Stimulated activated CD4-positive, alpha-beta T cell treated with anti-CD3 and anti-CD28 coated beads, Interleukin-1b, Interleukin-23, amount 100 ng/mL, for 1 hour (primary cell): ENCODE measurements at regions not wholly inside any gene's neighbourhood (a gene's known extent, or its start where the extent isn't known, plus 50 kb on each side); places are given as distances from the start of the nearest gene placed in this dataset.
"Not testable (repeated sequence)": the region's sequence is repeated elsewhere in the genome, so short reads cannot be mapped to it uniquely, and the experiment has no call there.

ENCODE experiments used
- DNase-seq, 2 donors: peaks; one replicate each; pipeline ENCODE4 v3.0.0-alpha.2; 2020; ENCODE audit warnings: low read depth in 2 of 2

DNA sequence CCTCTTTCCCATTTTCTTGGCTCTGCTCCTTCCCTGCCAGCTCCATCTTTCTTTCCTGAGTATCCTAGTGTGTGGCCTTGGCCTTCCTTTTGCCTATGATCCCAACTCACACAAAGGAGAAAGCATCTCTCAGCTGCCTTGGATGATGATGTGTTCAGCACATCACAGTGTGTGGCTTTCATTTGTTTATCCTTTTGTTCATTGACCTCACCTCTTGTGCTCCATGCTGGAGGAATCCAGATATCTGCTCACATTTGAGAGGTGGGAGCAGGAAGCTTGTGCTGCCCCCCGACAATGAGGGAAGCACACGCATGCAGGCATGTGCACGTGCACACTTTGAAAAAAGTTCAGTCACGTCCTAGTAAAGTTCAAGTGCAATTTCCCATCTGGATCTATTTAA, 131.0 kb downstream of the SMIM20 start:
- DNase-seq, result no peak

DNA sequence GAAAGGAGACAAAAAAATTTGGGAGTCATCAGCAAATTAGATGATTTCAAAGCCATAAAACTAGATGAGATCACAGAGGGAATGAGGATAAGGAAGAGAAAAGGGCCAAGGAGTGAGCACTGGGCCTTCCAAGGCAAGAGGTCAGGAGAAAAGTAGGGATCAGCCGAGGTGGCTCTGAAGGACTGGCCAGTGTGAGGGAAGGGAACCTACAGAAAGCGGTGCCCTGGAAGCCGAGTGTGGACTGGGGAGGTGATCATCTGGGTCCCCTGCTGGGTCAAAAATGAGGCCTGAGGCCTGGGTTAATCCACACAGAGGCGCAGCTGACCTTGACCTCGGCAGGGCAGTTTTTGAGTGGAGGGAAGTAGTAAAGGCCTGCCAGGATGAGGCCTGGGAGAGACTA, 133.8 kb downstream of the SMIM20 start:
- DNase-seq, result no peak

DNA sequence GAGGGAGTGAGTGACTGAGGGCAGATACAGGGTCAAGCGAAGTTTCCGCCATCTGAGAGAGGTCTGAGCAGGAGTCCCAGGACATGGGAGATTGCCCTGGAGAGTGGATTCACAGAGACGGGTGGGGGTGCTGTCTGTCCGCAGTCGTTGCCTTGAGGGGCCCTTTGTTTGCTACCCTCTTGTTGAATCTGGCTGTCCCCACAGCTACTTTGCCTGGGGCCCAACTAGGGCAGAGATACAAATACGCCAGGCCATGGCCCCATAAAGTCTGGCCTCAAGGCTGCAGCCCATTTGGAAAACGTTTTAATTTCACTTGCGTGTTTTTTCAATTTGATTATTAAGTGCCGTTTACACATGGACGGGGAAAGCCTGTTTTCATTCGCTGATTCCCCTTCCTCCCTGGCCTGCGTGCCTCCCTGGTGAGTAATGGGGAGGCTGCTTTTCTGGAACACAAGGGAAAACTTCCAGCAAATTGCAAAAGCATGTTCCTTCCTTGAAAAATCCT, 134.4 kb downstream of the SMIM20 start:
- no peak for DNase-seq

DNA sequence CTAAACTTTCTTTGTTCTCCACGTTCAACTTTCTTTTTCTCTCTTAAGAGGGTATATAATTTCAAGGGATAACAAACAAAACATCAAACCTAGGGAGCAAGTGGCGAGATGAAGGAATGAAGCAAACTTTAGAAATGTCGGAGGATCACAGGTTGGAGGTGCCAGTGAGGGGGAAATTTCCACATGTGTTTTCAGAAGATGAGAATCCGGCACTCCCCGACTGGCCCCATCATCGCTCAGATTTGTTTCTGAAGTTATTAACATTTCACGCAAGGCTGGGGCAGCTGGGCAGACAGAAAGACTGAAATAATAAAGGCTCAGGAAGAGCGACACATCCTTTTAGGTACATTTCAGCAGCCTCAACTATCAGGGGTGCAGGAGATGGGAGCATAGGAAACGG, 134.9 kb downstream of the SMIM20 start:
- DNase-seq, result no peak

DNA sequence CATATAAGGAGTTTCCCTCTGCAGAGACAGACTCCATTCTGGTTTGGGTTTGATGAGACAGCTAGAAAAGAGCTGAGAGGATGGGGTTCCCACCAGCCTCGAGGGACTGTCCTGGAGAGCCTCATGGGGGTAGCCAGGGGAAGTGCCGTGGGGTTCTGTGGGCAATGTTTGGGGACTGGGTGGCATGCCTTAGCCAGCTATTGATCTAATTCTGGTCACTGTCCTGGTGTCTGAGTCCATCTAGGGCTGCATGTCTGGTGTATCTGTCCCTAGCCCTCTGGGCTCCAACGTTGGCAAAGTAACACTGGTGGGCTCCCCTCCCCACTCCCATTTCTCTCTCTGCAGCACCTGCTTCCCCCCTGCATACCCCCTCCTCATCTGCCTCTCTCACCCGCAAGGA, 135.4 kb downstream of the SMIM20 start:
- no peak for DNase-seq

DNA sequence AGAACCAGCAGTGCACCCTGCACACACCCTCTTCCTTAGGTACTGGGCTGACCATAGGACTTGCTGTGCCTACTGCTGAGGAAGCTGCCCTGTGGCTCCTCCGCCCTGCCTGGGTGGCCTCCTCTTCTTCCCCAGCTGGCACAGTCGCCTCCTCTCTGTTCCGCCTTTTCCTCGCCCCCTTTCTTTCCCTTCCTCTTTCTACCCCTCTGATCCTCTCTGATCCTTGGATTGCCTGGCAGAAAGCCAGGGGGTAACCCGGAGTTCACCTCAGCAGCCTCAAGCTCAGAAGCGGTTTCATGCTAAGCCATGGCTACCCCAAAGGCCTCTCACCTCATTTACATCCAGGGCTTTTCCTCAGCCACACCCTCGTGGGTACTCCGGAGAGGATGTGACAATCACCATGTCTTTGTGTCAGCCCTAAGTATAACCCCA, 136.2 kb downstream of the SMIM20 start:
- DNase-seq, result no peak

DNA sequence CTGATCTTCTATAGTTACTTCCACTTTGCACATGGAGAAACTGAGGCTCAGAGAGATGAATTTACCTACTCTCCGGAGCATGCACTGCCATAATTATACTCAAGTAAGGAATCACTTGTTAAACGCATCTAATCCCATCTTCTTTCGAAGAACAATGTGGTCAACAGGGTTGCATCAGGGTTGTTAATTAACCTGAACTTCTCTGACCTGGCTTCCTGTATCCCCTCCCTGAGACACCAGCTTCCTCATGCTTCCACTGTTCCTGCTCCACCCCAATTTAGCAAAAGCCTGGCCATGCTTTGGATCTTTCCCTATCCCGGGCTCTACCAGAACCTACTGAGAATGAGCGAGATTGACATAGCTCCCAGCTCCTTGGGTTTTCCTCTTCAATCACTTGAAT, 136.7 kb downstream of the SMIM20 start:
- DNase-seq, result no peak

DNA sequence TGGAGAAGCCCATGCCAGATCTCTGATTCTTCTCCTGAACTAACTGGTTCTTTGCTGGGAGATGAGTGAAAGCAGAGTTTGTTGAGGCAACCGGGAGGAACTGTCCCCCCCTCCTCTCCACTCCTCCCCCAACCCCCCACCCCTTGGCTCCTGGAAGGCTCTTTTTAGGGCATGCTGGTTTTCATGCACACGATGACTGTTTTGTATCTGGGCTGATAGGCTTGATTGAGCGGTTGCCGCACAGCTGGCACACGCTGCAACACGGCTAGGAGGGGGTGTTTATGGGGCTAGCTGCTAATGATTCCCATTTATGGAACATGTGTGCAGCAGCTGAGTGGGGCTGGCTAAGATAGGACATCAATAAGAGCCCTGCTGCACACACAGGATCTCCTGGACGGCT, 137.2 kb downstream of the SMIM20 start:
- no peak for DNase-seq

DNA sequence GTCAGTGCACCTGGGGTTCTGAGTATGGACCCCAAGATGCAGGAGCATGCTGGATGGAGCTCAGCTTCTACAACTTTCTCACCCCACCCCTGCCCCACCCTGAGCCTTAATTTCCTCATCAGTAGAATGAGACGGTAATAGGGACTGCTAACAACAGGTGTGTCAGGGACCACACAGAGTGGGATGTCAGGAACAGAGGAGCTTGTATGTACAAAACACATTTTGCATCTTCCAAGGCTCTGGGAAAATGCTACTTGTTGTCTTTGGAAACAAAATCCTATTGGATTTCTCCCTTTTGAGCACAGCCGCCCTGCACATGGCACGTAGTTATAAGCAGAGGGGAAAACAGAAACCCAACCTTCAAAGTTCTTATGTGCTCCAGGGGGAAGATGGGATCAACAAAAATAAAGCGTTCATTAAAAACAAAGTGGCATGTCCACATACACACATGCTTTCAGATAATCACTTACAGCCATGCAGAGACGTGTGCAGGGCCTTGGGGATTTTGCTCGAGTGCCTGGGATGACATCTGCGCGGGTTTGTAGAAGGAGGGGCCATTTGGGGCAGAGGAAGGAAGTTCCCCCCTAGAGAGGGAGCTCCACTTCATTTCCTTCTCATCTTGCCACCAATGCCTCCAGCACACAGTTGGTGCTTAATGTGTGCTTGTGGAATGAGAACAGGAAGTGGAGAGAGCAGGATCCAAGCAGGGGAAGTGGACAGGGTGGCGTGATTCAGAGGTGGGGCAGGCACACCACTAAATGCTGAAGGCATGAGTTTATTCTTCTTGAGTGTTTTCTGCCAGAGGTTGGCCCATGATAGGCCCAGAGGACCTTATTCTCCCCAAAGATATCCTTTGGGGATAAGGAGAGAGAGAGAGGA, 138.9 kb downstream of the SMIM20 start:
- DNase-seq, result no peak

DNA sequence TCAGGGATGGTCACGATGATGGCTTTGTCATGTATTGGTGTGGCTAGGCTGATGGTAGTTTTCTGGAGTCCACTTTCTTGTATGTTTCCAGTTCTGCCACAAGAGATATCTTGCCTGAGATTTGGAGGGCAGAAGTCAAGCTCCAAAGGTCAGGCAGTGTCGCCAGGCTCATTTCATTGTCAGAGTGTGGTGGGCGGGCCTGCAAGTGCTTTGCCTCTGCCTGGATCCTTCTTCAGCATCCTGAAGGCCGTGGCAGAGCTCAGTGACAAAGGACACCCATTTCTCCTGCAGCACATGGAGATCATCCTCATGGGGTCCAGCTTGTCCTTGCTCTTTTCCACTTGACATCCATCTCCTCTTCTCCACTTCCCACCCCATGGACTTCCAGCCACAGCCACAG, 139.7 kb downstream of the SMIM20 start:
- no peak for DNase-seq

DNA sequence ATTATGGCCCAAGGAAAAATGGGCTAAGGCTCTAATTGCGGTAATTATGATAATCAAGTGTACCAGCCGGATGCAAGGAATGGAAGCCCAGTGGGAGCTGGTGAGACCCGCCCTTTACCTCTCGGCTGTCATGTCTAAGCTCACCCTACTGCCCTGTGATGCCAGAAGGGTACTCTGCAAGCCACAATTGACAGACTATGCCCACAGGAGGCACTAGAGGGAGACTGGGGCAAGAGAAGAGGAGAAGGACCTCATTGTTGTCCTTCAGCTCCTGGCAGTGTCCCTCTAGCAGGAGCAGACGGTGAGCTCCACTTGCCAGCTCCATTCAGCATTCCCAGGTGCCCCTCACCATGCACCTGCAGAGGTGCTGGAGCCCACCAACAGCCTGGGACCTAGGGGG, 141.8 kb downstream of the SMIM20 start:
- no peak for DNase-seq

DNA sequence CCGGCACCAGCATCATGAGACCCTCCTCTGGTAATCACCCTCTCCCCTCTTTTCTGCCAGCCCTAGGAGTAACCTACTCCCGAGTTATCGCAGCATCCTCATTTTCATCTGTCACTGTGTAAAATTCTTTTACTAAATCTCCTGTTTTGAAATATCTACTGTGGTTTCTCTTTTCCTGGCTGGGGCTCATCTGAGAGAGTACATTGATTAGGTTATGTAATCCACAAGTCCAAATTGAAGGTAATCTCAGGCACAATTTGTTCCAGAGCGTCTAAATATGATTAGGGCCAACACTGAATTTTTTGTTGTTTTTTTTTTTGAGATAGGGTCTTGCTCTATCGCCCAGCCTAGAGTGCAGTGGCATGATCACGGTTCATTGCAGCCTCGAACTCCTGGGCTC, 142.4 kb downstream of the SMIM20 start:
- no peak for DNase-seq

DNA sequence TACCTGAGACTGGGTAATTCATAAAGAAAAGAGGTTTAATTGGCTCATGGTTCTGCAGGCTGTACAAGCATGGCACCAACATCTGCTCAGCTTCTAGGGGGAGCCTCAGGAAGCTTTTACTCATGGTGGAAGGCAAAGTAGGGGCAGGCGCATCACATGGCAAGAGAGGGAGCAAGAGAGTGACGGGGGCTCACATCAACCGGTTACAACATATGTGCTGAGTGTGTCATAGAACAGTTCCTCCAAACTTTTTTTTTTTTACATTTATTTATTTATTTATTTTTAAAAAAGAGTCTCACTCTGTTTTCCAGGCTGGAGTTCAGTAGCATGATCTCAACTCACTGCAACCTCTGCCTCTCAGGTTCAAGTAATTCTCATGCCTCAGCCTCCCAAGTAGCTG, 143.8 kb downstream of the SMIM20 start:
- DNase-seq, result not testable (repeated sequence)

DNA sequence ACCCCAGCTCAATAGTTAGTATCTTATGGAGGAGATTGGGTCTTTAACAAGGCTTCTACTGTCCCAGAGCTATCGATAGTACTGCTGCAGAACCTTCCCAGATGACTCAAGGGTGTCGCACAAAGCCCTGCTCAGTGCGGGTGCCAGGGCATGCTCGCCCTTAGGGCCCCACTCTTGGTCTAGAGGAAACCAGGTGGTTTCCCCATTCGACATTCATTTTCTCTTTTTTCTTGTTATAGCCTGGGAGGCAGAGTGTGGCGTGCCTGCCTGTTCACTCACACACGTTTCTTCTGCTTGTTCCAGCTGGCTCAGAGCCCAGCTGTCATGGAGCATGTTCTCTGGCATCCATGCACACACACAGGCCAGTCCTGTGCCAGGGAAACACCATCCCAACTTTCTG, 144.5 kb downstream of the SMIM20 start:
- DNase-seq, result no peak

DNA sequence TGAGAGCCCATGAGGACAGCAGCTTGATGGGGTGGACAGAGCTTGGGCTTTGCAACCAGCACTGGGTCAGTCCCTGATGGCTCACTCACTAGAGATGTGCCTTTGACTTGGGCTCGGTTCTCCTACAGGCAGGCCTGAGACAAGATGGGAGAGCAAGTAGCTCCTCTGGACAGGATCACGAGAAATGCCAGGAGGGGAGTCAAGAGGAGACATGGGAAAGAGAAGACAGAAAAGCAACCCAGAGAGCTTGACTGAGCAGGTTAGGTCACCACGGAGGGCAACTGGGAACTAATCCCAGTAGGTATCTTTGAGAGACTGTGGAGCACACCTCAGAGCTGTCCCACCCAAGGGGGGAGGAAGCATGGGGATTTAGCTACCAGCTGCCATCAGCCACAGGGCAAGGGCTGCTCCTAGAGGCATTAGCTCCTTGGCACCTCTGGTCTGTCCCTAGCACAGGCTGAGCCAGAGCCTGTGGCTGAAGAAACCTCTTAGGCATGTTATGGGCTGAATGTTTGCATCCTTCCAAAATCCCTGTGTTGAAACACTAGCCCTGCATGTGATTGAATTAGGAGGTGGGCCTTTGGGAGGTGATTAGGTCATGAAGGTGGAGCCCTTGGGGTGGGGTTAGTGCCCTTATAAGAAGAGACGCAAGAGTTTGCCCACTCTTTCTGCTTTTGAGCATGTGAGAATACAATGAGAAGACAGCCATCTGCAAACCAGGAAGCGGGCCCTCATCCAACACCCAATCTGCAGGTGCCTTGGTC, 145.6 kb downstream of the SMIM20 start:
- DNase-seq, result no peak

DNA sequence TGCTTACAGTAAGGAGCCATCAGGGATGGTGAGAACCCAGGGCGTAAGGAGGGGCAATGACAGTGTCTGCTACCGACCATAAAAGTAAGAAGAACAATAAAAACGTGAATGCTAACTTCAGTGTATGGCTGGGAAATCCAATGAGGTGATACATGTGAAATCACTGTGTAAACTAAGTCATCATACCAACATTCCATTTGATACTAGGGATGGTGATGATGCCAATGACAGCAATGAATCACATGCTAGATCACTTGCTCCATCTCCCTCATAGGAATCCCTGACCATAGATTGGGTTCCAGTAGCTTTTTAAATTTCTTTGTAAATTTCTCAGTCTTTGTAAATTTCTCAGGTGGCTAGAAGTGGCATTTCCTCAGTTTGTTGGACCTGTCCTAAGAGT, 146.3 kb downstream of the SMIM20 start:
- DNase-seq, result no peak

DNA sequence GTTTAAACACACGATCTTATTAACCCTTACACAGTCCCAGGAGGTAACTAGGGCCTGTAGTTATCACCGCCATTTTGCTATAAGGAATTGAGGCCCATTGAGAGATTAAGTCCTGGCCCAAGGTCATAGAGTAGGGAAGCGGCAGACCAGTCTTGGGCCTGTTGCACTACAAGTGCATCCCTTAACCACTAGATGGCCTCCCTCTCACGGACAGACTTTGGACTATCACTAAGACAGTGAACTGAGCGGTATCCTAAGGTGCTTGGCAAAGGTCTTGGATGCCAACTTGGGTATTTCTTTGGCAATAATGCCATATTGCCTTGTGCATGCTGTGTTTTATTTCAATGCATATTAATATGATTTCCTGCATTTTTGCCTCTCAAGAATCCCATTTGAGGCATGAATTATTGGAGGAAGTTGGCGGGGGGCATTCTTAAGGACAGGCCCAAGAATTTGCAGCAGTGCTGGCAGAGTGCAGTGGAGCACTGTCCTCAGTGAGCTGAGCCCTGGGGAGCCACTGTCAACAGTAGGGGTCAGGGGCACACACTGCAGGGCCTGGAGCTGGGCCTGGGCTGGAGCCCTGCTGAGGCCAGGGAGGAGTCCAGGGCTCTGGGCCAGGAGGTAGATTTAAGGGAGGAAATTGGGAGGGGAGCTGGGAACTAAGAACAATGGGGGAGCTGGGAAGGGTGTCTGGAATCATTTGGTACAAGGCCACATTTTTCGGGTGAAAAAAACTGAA, 147.4 kb downstream of the SMIM20 start:
- no peak for DNase-seq

DNA sequence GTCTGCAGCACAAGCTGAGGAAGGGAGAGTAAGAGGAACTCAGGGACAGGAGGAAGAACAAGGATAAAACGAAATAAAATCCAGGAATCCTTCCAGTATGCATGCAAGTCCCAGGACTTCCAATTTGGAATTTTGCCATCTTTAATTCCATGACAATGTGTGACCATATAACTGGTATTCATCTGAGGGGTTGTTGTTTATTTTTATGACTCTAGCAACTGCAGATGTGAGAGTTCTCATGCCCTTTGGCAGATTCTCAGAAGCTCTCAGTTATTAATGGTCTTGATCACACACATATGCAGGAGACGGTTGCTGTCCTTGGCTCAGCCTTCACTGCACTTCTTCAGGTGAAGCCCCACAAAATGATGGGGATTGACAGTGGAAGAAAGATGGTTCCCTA, 148.2 kb downstream of the SMIM20 start:
- DNase-seq, result no peak

DNA sequence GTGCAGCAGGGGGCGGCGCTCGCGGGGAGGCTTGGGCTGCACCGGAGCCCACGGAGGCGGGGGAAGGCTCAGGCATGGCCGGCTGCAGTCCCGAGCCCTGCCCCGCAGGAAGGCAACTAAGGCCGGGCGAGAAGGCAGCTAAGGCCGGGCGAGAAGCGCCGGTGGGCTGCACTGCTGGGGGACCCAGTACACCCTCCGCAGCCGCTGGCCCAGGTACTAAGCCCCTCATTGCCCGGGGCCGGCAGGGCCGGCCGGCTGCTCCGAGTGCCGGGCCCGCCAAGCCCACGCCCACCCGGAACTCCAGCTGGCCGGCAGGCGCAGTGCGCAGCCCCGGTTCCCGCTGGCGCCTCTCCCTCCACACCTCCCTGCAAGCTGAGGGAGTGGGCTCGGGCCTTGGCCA, 150.0 kb downstream of the SMIM20 start:
- not testable (repeated sequence) for DNase-seq

DNA sequence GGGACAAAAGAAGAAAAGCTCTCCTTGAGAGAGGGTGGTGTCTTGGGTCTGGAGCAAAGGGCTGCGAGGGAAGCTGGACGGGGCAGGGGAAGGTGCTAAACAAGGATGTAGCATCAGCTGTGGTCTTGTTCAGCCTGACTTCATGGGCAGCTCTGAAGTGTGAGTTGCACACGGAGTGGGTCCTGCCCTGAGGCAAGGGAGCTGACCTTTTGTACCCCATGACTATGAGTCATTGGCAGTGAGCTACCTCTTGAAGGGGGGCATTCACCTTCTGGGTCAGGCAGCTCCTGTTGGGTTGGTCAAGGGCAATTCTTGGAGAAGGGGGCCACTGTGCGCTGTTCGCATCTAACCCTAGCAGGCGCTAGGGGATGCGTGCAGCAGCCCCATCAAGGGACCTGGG, 151.8 kb downstream of the SMIM20 start:
- DNase-seq, result no peak

DNA sequence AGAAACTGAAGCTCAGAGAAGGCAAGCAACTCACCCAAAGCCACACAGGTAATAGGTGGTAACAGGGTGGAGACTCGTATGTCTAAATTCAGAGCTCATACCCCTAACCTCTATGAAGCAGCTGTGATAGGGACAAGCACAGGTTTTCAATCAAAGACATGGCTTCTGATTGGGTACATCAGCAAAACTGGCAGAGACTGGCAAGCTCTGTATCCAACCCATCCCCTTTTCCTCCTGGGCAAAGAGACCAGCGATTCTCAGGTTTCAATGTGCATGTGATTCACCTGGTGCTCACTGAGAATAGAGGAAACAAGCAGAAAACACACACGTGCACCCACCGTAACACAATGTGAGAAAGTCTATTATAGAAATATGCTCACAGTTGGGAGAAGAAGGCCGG, 153.0 kb downstream of the SMIM20 start:
- no peak for DNase-seq

DNA sequence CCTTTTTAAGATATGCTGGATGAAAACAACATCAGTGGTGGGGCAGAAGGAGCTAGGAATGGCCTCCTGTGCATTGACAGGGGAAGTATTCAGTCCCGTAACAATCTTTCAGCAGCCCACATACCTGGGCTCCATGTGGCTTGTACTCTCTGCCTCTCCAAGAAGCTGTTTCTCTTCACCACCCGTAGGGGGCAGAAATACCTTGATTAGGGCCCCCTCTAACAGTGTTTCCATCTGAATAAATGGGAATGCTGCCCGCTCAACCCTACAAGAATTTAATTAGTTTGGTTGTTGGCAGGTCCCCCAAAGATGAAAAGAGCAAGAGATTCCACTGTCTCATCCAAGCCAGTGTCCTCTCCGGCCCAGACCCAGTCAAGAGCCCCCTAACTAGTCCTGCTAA, 155.2 kb downstream of the SMIM20 start:
- no peak for DNase-seq
